ENCODE measurements at regions not wholly inside any gene's neighbourhood (a gene's known extent, or its start where the extent isn't known, plus 50 kb on each side); places are given as distances from the start of the nearest gene placed in this dataset.
"Not testable (repeated sequence)": the region's sequence is repeated elsewhere in the genome, so short reads cannot be mapped to it uniquely, and the experiment has no call there.

GRCh38 chr1:121020350-121021236 lies 131.0 kb downstream of the PPIAL4A start:
- not testable (repeated sequence) for H3K27ac ChIP-seq (ENCODE audit: low read length); H3K36me3 ChIP-seq (ENCODE audit: control insufficient read depth, insufficient read depth, low read length); H3K9me3 ChIP-seq (ENCODE audit: control insufficient read depth, insufficient read depth, low read length); H3K27me3 ChIP-seq (ENCODE audit: control insufficient read depth, insufficient read depth, low read length); DNase-seq (ENCODE audit: low read depth, low spot score); H3K4me1 ChIP-seq (ENCODE audit: control insufficient read depth, insufficient read depth, low read length)
- H3K4me3 ChIP-seq (ENCODE audit: low read length) = peak overlapping the region; percentile 48; the same call in 1 of the 2 replicates
- WGBS (ENCODE audit: insufficient coverage, insufficient read length) = no CpG with 5 or more reads among the region's 37 CpGs

- not testable (repeated sequence) for H3K27me3 ChIP-seq (ENCODE audit: control insufficient read depth, insufficient read depth, low read length); DNase-seq (ENCODE audit: low read depth, low spot score); H3K9me3 ChIP-seq (ENCODE audit: control insufficient read depth, insufficient read depth, low read length); H3K27ac ChIP-seq (ENCODE audit: low read length); H3K36me3 ChIP-seq (ENCODE audit: control insufficient read depth, insufficient read depth, low read length); H3K4me1 ChIP-seq (ENCODE audit: control insufficient read depth, insufficient read depth, low read length)
- WGBS (ENCODE audit: insufficient coverage, insufficient read length) = no CpG with 5 or more reads among the region's 6 CpGs
- peak overlapping the region; percentile 28; the same call in 1 of the 2 replicates for H3K4me3 ChIP-seq (ENCODE audit: low read length)
Measured at GRCh38 chr1:121021716-121022115, 132.1 kb downstream of the PPIAL4A start.

- H3K4me1 ChIP-seq (ENCODE audit: control insufficient read depth, insufficient read depth, low read length); H3K27ac ChIP-seq (ENCODE audit: low read length); H3K4me3 ChIP-seq (ENCODE audit: low read length); H3K9me3 ChIP-seq (ENCODE audit: control insufficient read depth, insufficient read depth, low read length); H3K36me3 ChIP-seq (ENCODE audit: control insufficient read depth, insufficient read depth, low read length); DNase-seq (ENCODE audit: low read depth, low spot score); H3K27me3 ChIP-seq (ENCODE audit: control insufficient read depth, insufficient read depth, low read length): not testable (repeated sequence)
- no CpG with 5 or more reads among the region's 3 CpGs for WGBS (ENCODE audit: insufficient coverage, insufficient read length)
Measured at GRCh38 chr1:121032878-121033494, 143.4 kb downstream of the PPIAL4A start.

- not testable (repeated sequence) for DNase-seq (ENCODE audit: low read depth, low spot score); H3K4me3 ChIP-seq (ENCODE audit: low read length); H3K36me3 ChIP-seq (ENCODE audit: control insufficient read depth, insufficient read depth, low read length); H3K27ac ChIP-seq (ENCODE audit: low read length); H3K9me3 ChIP-seq (ENCODE audit: control insufficient read depth, insufficient read depth, low read length); H3K4me1 ChIP-seq (ENCODE audit: control insufficient read depth, insufficient read depth, low read length); H3K27me3 ChIP-seq (ENCODE audit: control insufficient read depth, insufficient read depth, low read length)
- no CpG with 5 or more reads among the region's 4 CpGs for WGBS (ENCODE audit: insufficient coverage, insufficient read length)
Measured at GRCh38 chr1:121036792-121037191, 147.2 kb downstream of the PPIAL4A start.

- not testable (repeated sequence) for DNase-seq (ENCODE audit: low read depth, low spot score); H3K36me3 ChIP-seq (ENCODE audit: control insufficient read depth, insufficient read depth, low read length); H3K27ac ChIP-seq (ENCODE audit: low read length); H3K4me3 ChIP-seq (ENCODE audit: low read length); H3K9me3 ChIP-seq (ENCODE audit: control insufficient read depth, insufficient read depth, low read length); H3K4me1 ChIP-seq (ENCODE audit: control insufficient read depth, insufficient read depth, low read length); H3K27me3 ChIP-seq (ENCODE audit: control insufficient read depth, insufficient read depth, low read length)
- no CpG with 5 or more reads among the region's 4 CpGs for WGBS (ENCODE audit: insufficient coverage, insufficient read length)
Measured at GRCh38 chr1:121040974-121041373, 143.2 kb downstream of the FAM72B start.

- not testable (repeated sequence) for H3K27ac ChIP-seq (ENCODE audit: low read length); H3K4me1 ChIP-seq (ENCODE audit: control insufficient read depth, insufficient read depth, low read length); DNase-seq (ENCODE audit: low read depth, low spot score); H3K4me3 ChIP-seq (ENCODE audit: low read length); H3K9me3 ChIP-seq (ENCODE audit: control insufficient read depth, insufficient read depth, low read length); H3K36me3 ChIP-seq (ENCODE audit: control insufficient read depth, insufficient read depth, low read length); H3K27me3 ChIP-seq (ENCODE audit: control insufficient read depth, insufficient read depth, low read length)
- WGBS (ENCODE audit: insufficient coverage, insufficient read length) = no CpG with 5 or more reads among the region's 3 CpGs
Measured at GRCh38 chr1:121041497-121041896, 142.6 kb downstream of the FAM72B start.

GRCh38 chr1:121042882-121043281 lies 141.3 kb downstream of the FAM72B start:
- H3K4me1 ChIP-seq (ENCODE audit: control insufficient read depth, insufficient read depth, low read length); H3K36me3 ChIP-seq (ENCODE audit: control insufficient read depth, insufficient read depth, low read length); DNase-seq (ENCODE audit: low read depth, low spot score); H3K9me3 ChIP-seq (ENCODE audit: control insufficient read depth, insufficient read depth, low read length); H3K27me3 ChIP-seq (ENCODE audit: control insufficient read depth, insufficient read depth, low read length); H3K27ac ChIP-seq (ENCODE audit: low read length); H3K4me3 ChIP-seq (ENCODE audit: low read length): not testable (repeated sequence)
- WGBS (ENCODE audit: insufficient coverage, insufficient read length) = no CpG with 5 or more reads among the region's 2 CpGs

- H3K27me3 ChIP-seq (ENCODE audit: control insufficient read depth, insufficient read depth, low read length); H3K4me1 ChIP-seq (ENCODE audit: control insufficient read depth, insufficient read depth, low read length); H3K4me3 ChIP-seq (ENCODE audit: low read length); H3K27ac ChIP-seq (ENCODE audit: low read length); H3K36me3 ChIP-seq (ENCODE audit: control insufficient read depth, insufficient read depth, low read length); DNase-seq (ENCODE audit: low read depth, low spot score); H3K9me3 ChIP-seq (ENCODE audit: control insufficient read depth, insufficient read depth, low read length): not testable (repeated sequence)
- WGBS (ENCODE audit: insufficient coverage, insufficient read length) = no CpG with 5 or more reads among the region's 21 CpGs
Measured at GRCh38 chr1:121048293-121048752, 135.8 kb downstream of the FAM72B start.

- not testable (repeated sequence) for H3K4me1 ChIP-seq (ENCODE audit: control insufficient read depth, insufficient read depth, low read length); H3K27me3 ChIP-seq (ENCODE audit: control insufficient read depth, insufficient read depth, low read length); DNase-seq (ENCODE audit: low read depth, low spot score); H3K4me3 ChIP-seq (ENCODE audit: low read length); H3K36me3 ChIP-seq (ENCODE audit: control insufficient read depth, insufficient read depth, low read length); H3K27ac ChIP-seq (ENCODE audit: low read length); H3K9me3 ChIP-seq (ENCODE audit: control insufficient read depth, insufficient read depth, low read length)
- no CpG with 5 or more reads among the region's 13 CpGs for WGBS (ENCODE audit: insufficient coverage, insufficient read length)
Measured at GRCh38 chr1:121048769-121049443, 135.2 kb downstream of the FAM72B start.

- not testable (repeated sequence) for H3K4me1 ChIP-seq (ENCODE audit: control insufficient read depth, insufficient read depth, low read length); H3K36me3 ChIP-seq (ENCODE audit: control insufficient read depth, insufficient read depth, low read length); H3K4me3 ChIP-seq (ENCODE audit: low read length); H3K27me3 ChIP-seq (ENCODE audit: control insufficient read depth, insufficient read depth, low read length); H3K27ac ChIP-seq (ENCODE audit: low read length); DNase-seq (ENCODE audit: low read depth, low spot score); H3K9me3 ChIP-seq (ENCODE audit: control insufficient read depth, insufficient read depth, low read length)
- no CpG with 5 or more reads among the region's 5 CpGs for WGBS (ENCODE audit: insufficient coverage, insufficient read length)
Measured at GRCh38 chr1:121050097-121050496, 134.0 kb downstream of the FAM72B start.

Measured in iPS DF 6.9 (cell line).